A673 (cell line): ENCODE measurements at regions not wholly inside any gene's neighbourhood (a gene's known extent, or its start where the extent isn't known, plus 50 kb on each side); places are given as distances from the start of the nearest gene placed in this dataset.

Source experiments
- CTCF ChIP-seq: fragments of 300-800, 200-600 bp; sonication (generic); conservative IDR thresholded peaks from 2 replicates; pipeline ENCODE4 v1.5.1; 2017; ENCODE audit warnings: low read depth, mild to moderate bottlenecking, antibody characterized with exemption, low read length, moderate library complexity, mixed read lengths
- EZH2 ChIP-seq: fragments of 200-600 bp; sonication (generic); IDR thresholded peaks from 2 replicates; pipeline ENCODE4 v1.6.1; 2017; ENCODE audit warnings: borderline replicate concordance, low read depth, mild to moderate bottlenecking, mixed read lengths, antibody characterized with exemption, low read length; ENCODE audit not compliant: poor library complexity, severe bottlenecking

DNA sequence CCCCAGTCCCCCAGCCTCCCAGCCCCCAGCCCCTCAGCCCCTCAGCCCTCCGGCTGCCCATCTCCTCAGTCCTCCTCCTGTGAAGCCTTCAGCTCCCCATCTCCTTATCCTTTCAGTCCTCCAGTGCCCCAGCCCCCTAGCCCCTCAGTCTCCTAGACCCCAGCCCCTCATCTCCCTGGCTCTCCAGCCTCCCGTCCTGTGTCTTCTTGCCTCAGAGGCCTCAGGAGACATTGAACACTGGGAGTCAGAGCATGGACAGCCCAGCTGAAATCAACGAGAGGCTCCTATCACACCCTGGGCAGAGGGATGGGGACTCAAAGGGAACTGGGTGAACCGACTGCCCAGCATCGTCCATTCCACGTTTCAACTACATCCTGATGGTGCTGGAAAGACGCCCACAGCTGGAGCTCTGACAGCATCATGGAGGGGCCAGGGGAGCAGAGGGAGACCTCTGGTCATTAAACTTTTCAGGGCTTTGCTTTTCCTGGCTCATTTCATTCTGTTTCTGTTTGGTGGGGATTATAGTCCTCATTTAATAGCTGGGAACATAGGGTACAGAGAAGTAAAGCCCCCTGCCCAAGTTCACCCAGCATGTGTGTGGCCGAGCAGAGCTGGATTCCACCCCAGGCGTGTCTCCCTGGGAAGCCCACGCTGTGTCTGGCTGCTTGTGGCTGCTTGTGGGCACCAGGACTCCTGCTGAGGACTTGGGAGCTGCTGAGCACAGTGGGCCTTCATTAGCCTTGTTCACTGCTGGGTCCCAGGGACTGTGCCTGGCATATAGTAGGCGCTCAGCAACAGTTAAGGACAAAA lies 396.7 kb downstream of the PTPRU start:
- TF ChIP-seq CTCF (no peak), EZH2 (no peak)
